WI38 (cell line): ENCODE measurements at regions not wholly inside any gene's neighbourhood (a gene's known extent, or its start where the extent isn't known, plus 50 kb on each side); places are given as distances from the start of the nearest gene placed in this dataset.

Experiments
- H3K4me3 ChIP-seq: 2 replicates; pipeline ENCODE4 v1.5.1; 2011; ENCODE audit warnings: low read depth, mild to moderate bottlenecking, control low read depth, low read length
- TF ChIP-seq, protein P1 (sequence below): IDR thresholded peaks from 2 replicates; pipeline ENCODE4 v1.5.1; 2012; ENCODE audit warnings: low read depth, mild to moderate bottlenecking, control low read depth, low read length

DNA sequence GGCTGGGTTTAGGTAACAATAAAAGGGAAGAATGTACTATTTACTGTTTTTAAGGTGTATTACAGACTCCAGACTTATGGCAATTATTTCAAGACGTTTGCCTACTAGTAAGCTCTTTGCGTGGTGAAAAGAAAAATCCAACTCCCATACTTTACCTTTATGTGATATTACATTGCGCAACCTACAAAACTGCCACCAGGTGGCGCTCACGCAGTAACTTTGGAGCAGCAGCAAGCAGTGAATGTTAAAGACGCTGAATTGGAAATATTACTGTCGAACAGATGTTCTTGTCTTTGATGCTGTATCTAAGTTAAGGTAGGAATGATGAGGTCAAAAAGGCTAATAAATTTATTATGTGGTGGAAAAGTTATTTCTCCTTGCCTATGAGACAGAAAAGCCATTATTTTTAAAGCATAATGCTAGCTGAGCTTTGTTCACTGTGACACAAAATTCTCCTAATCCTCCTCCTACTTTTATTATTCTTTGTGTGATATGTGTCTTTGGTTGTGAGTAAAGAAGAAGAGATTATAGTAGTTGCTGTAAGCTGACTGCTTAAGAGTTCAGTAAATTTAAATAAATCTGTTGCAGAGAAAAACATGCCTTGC, 1099.8 kb upstream of the TENM3 start:
- no peak overlapping the region for H3K4me3 ChIP-seq
- TF ChIP-seq, protein P1, sequence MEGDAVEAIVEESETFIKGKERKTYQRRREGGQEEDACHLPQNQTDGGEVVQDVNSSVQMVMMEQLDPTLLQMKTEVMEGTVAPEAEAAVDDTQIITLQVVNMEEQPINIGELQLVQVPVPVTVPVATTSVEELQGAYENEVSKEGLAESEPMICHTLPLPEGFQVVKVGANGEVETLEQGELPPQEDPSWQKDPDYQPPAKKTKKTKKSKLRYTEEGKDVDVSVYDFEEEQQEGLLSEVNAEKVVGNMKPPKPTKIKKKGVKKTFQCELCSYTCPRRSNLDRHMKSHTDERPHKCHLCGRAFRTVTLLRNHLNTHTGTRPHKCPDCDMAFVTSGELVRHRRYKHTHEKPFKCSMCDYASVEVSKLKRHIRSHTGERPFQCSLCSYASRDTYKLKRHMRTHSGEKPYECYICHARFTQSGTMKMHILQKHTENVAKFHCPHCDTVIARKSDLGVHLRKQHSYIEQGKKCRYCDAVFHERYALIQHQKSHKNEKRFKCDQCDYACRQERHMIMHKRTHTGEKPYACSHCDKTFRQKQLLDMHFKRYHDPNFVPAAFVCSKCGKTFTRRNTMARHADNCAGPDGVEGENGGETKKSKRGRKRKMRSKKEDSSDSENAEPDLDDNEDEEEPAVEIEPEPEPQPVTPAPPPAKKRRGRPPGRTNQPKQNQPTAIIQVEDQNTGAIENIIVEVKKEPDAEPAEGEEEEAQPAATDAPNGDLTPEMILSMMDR, result peak; percentile 64

DNA sequence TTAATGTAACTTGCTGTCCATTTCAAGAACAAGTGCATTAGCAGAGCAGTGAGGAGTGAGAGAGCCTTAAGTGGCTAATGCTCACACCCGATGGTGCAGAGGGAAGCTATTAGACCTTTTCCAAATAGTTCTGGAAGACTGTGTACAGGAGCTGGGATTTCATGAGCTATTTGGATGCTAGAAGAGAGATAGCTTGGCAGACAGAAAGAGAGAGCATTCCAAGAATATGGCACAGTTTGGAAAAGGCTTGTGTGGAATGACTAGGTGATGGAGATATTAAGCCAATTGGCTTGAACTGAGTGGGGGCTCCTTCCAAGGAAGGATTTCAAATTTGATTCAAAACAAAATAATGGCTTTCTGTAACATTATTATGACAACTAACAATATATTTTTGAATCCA, 1097.2 kb upstream of the TENM3 start:
- no peak overlapping the region for H3K4me3 ChIP-seq
- TF ChIP-seq, protein P1, result no peak

DNA sequence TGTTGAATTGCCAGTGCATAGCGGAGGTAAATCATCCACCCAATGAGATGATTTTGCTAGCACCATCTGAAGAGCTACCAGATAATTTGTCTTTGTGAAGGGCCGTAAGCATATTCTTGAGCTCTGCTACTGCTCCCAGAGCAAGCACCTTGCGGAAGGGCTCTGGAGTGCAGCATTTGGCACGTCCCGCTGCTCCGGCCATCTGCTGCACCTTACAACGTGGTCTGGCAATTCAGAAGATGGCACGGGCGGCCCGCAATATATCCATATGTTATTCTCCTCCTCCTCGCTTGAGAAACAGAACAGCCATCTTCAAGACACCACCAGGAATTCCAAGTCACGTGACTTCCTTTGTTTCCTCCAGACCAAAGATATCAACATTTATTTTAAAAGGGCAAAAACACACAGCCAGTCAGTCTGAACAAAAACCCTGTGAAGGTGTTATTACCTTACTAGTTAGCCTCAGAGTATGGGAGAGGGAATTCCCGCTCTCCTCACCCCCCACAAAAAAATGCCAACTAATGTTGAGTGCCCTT, 1095.7 kb upstream of the TENM3 start:
- TF ChIP-seq, protein P1, result no peak
- no peak overlapping the region for H3K4me3 ChIP-seq

DNA sequence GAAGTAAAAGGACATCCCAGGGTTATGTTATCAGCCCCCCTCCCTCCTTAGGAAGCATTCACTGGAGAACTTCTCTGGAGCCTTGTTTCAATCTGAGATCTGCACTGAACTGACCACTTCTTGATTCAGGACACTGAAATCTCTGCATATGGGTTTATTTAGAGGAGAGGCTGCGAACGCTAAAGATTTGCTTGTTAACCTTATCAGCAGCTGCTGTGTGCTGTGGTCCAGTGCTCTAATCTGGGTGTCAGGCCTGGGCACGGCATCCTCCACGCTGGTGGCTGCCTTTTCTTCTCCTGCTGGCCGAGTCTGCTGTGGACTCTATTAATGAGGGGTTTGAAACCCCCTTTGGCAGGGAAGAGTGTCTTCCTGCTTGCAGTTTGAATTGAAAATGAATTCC, 1094.7 kb upstream of the TENM3 start:
- H3K4me3 ChIP-seq, result no peak overlapping the region
- TF ChIP-seq, protein P1, result no peak

DNA sequence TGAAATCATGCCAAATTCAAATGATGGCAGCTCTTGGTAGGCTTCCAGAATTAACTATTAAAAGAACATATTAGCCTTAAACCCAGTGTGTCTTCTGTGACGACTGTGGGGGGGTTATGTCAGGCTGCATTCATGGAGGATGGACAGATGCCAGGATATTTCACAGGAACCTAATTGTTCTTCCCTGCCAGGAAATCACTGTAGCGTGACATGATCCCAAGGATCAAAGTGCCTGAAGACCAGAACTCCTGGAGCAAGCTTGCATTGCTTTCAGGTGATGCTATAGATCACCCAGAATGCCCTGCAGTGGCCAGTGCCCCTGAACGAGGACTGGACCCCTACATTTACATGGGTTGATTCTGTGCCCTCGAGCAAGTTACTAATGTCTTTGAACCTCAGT, 1093.0 kb upstream of the TENM3 start:
- no peak overlapping the region for H3K4me3 ChIP-seq
- TF ChIP-seq, protein P1, result no peak

DNA sequence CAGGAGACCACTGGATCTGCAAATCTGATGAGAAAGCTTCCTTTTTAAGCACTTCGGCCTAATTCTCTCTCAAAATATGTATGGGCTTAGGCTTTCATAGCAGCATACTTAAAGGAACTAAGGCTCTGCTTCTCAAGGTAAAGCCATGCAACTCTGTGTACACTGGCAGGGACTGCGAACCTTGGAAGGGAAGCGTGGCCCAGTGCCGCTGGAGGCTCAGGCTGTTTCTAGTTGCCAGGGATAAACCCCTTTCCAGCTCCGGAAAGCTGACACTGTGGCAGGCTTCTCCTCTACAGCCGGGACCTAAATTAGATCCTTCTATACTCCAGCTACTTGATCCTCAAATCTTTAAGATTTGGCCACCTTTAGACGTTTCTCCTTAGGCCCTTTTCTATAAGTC, 1091.3 kb upstream of the TENM3 start:
- no peak overlapping the region for H3K4me3 ChIP-seq
- TF ChIP-seq, protein P1, result no peak

DNA sequence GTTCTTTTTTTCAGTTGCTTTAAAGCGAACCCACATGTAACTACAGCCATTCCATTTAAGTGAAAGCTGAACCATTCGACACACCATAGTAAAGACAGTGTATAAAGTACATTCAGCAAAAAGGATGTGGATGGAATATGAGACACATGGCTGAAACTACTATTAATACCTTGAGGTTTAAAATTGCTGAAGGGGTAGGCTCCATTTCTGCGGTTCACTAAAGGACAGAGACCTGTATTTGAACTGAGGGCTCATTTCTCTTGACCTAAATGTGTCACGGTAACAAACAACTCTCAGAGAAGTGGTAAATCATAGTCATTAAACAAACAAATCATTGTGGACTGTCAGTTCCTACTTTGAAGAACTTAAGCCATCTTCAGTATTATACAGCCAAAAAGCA, 1085.6 kb upstream of the TENM3 start:
- TF ChIP-seq, protein P1, result no peak
- H3K4me3 ChIP-seq, result no peak overlapping the region
